ENCODE measurements at regions not wholly inside any gene's neighbourhood (a gene's known extent, or its start where the extent isn't known, plus 50 kb on each side); places are given as distances from the start of the nearest gene placed in this dataset.

DNA sequence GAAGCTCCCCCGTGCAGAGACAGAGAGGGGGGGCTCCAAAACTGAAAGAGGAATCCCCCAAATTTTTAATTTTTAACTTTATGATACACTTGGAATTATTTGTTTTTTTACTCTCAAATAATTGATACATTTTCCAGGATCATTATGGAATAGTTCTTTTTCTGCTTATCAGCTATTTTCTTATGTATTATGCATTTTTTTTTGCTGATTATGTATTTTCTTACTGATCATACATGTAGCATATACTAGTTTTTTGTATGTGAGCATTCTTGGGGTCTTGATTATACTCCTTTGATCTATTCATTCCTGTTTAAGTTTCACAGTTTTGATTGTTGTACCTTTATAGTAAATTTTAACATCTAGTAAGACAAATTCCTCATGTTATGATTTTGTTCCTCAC, 55.5 kb upstream of the LDHB start:
- TF ChIP-seq, protein P1, sequence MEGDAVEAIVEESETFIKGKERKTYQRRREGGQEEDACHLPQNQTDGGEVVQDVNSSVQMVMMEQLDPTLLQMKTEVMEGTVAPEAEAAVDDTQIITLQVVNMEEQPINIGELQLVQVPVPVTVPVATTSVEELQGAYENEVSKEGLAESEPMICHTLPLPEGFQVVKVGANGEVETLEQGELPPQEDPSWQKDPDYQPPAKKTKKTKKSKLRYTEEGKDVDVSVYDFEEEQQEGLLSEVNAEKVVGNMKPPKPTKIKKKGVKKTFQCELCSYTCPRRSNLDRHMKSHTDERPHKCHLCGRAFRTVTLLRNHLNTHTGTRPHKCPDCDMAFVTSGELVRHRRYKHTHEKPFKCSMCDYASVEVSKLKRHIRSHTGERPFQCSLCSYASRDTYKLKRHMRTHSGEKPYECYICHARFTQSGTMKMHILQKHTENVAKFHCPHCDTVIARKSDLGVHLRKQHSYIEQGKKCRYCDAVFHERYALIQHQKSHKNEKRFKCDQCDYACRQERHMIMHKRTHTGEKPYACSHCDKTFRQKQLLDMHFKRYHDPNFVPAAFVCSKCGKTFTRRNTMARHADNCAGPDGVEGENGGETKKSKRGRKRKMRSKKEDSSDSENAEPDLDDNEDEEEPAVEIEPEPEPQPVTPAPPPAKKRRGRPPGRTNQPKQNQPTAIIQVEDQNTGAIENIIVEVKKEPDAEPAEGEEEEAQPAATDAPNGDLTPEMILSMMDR (IDR thresholded peaks at IDR 0.05): no peak
- no peak for TF ChIP-seq POLR2A (IDR thresholded peaks at IDR 0.05)
- TF ChIP-seq POLR2AphosphoS5 (IDR thresholded peaks at IDR 0.05): no peak
- Histone ChIP-seq H3K4me1 (replicated peaks) (no peaks in the 10 kb centered on the region), H3K27me3 (replicated peaks; ENCODE audit: insufficient read depth) (no peaks in the 10 kb centered on the region), H3K9me3 (no peaks in the 10 kb centered on the region), H3K27ac (no peak overlapping the region), H3K4me3 (no peak overlapping the region), H3K36me3 (no peaks in the 10 kb centered on the region)
- 84% methylated on average over 1 of the region's 1 CpG for WGBS
- no peak for DNase-seq (ENCODE audit: low spot score)
- intact Hi-C loops (cut with DNase I): no loop called here

DNA sequence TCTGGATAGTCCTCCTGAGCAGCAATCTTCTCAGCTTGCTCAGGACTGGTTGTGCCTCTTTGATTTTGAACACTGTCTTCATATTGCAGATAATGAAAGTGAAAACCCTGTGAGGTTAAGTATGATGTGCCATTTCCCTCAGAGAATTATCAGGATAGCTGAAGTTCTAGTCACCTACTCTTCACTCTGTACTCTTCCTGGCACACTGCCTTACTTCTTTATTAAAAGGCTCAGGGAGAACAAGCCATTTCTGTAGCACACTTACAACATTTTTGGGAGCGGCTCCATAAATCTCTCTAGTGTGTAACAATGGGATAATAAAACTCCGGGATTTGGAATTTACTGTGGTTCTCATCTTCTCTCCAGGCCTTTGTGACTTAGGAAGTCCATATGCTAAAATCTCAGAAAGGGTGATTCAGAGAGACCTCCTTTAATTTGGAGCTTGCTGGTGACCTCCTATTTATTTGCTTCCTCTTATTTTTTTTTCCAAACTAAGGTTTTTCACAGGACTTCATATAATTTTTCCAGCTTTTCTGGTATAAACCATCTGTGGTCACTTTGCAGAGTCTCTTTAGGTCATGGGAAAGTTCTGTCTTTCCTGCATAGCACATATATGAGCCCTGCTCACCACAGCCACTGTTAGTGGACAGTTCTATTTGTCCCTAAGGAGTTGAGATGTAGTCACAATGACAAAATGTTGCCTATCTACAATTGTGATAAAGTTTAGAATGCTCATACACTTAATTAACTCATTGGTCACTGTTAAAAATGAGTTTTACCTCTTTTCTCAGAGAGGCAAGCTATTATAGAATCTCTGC, 53.5 kb upstream of the LDHB start:
- WGBS: 14% methylated on average over 2 of the region's 2 CpGs
- no peaks in the 10 kb centered on the region for H3K9me3 ChIP-seq
- H3K36me3 ChIP-seq: no peaks in the 10 kb centered on the region
- H3K27ac ChIP-seq: peak overlapping the region in 1 of 2 donors; percentile 15
- no peak overlapping the region for H3K4me3 ChIP-seq
- H3K4me1 ChIP-seq (replicated peaks): no peaks in the 10 kb centered on the region
- no peaks in the 10 kb centered on the region for H3K27me3 ChIP-seq (replicated peaks; ENCODE audit: insufficient read depth)
- intact Hi-C loops (cut with DNase I): no loop called here
- peak; percentile 19 for DNase-seq (ENCODE audit: low spot score)
- TF ChIP-seq POLR2AphosphoS5 (IDR thresholded peaks at IDR 0.05) (no peak), POLR2A (IDR thresholded peaks at IDR 0.05) (no peak)
- TF ChIP-seq, protein P1 (IDR thresholded peaks at IDR 0.05): no peak

All from prostate gland (tissue), 2 donors.